NCI-H2029 treated with DMSO at 0.1 percent for 48 hours (cell line): ENCODE measurements at regions not wholly inside any gene's neighbourhood (a gene's known extent, or its start where the extent isn't known, plus 50 kb on each side); places are given as distances from the start of the nearest gene placed in this dataset.
"Not testable (repeated sequence)": the region's sequence is repeated elsewhere in the genome, so short reads cannot be mapped to it uniquely, and the experiment has no call there.

Experiments used
- DNase-seq: peaks from one replicate; lab custom pipeline; 2025; lab: John Stamatoyannopoulos, UW

DNA sequence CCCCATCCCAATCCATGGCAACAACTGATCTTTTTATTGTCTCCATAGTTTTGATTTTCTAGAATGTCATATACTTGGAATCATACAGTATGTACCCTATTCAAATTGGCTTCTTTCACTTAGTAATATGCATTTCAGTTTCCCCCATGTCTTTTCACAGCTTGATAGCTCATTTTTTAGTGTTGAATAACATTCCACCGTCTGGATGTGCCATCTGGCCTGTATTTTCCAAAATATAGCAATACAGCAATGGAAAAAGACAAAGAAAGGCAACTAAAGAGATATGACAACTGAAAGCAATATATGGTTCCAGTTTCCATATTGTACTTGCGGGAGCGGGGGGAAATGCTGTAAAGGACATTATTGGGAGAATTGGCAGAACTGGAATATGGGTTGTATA is 166.4 kb upstream of the NT5E start:
- no peak for DNase-seq

DNA sequence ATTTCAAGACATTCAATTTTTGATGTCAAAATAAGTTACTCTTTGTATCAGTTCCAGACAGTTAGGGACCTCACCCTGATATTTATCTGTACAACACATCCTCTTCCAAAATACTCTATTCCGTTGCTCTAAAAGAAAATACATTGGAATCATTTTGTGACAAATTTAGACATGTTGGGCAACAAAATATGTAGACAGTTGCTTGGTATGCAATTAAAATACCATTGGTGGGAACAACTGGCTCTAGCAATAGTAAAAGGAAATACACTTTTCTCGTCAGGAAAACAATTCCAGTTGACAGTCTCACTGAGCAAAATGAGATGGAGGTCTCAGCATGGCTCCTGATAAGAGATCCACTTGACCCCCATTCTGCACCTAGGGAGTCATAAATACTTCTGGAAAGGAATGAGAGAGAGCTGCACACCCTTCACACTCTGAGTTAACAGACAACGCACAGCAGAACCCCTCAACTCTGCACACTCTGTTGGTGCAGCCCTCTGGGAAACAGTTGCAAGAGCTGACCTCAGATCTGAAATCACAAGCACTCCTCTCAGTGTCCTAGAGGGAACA is 171.3 kb upstream of the NT5E start:
- DNase-seq: no peak

DNA sequence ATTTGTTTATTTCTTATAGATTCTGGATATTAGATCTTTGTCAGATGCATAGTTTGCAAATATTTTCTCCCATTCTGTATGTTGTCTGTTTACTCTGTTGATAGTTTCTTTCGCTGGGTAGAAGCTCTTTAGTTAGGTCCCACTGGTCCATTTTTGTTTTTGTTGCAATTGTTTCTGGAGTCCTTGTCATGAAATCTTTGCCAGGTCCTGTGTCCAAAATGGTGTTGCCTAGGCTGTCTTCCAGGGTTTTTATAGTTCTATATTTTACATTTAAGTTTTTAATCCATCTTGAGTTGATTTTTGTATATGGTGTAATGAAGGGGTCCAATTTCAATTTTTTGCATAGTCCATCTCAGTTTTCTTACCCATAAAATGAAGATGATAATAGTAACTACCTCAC is 173.9 kb upstream of the NT5E start:
- not testable (repeated sequence) for DNase-seq

DNA sequence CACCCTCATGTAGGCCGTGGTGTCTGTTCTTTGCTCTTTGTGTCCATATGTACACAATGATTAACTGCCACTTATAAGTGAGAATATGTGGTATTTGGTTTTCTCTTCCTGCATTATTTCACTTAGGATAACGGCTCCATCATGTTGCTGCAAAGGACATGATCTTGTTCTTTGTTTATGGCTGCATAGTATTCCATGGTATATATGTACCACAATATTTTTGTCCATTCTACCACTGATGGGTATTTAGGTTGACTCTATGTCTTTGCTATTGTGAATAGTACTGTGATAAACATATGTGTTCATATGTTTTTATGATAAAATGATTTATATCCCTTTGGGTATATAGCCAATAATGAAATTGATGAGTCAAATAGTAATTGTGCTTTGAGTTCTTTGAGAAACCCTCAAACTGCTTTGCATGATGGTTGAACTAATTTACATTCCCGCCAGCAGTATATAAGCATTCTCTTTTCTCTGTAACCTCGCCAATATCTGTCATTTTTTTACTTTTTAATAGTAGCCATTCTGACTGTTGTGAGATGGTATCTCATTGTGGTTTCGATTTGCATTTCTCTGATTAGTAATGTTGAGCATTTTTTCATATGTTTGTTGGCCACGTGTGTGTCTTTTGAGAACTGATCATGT is 174.4 kb upstream of the NT5E start:
- no peak for DNase-seq

DNA sequence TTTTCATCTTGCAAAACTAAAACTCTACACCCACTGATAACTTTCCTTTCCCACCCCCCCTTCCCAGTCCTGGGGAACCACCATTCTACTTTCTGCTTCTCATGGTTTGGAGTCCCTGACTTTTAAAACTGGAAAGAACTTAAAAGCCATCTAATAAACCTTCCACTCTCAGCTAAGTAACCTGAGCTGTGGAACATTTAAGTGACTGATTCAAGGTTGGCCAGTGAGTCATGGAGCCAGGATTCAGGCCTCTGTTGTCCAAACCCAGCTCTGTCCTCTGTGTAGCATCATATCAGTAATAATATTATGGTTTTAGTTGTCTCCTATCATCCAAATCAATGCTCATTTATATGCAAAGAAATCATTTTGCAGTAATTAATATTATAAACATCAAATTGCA is 176.0 kb upstream of the NT5E start:
- DNase-seq: no peak

DNA sequence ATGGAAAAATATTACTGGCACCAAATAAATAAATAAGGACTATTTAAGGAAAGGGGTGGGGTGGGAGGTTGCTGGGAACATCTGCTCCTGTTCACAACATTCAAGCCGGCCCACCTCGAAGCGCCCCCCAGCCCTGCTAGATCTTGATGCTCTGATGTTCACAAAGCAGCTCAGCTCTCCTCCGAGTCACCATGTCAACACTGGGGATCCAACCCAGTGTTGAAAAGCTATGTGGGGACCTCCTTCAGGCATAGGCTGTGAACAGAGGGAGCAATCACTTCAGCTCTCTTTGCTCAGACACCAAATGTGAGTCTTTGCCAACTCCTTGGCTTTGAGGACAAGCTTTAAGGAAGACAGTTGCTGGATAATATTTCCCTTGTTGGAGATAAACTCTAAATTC is 176.8 kb upstream of the NT5E start:
- no peak for DNase-seq

DNA sequence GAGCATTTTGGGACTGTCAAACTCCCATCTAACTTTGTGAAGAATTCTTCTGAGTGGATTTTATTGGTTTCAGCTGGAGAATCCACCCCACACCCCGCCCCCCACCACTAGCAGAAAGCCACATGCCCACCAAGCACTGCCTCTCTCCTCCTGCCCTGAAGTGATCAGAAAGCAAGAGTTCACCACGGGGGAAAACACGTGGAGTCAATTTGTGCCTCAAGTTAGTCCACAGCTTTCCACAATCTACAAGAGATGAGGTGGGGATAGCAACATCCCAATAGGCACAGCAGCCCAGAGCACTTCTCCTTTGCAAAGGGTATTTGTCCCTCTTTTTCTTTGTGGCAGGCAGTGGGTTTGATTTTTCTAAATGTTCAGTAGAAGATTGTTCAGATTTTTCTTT is 177.3 kb upstream of the NT5E start:
- no peak for DNase-seq

DNA sequence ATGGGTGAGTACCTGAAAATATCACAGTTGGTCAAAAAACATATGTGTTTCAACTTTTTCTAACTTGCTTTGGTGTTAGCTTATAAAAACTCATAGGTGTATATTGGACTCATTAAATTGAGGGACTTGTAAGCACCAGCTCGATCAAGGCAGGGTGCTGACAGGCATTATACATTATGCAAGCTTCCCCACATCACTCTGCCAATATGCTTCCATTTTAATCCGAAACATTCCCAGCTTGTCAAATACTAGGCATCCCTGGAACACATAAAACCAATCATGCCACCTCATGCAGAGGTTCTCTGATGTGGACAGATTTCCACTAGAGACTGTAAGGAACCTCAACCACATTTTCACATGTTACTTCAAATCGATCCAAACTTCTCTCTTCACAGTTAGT is 187.3 kb upstream of the NT5E start:
- no peak for DNase-seq

DNA sequence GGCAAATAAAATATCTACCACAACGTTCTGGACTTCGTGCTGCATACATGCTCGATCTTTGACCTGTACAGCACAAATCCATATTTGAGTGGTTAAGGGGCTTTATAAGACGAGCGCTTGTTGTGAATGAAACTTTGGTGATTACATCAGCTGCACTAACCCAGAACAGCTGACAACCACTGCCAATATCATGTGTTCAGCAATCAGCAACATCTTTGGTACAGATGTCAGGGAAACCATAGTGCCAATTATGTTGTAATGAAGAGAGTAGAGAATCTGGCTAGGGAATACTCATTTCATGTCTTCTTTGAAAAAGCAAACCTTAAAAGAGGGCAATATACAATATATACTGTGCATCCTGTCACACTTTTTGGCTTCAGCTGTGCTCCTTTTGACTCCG is 188.6 kb upstream of the NT5E start:
- DNase-seq: no peak

DNA sequence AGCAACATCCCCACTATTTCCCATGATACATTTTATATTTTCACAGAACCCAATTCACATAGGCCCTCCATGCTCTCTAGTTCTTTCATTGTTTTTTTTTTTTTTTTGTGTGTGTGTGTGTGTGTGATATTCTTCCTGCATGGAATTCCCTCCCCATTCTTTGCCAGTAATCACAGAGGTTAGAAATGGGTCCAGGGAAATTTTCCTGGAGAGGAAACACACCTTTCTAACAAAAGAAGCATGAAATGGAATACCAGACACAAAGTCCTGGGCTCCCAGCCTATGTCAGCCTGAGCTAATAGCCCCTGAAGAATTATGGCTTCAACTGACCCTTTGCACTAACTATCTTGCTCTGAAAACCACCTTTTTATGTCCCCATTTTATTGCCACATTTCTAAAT is 194.2 kb upstream of the NT5E start:
- DNase-seq: no peak

DNA sequence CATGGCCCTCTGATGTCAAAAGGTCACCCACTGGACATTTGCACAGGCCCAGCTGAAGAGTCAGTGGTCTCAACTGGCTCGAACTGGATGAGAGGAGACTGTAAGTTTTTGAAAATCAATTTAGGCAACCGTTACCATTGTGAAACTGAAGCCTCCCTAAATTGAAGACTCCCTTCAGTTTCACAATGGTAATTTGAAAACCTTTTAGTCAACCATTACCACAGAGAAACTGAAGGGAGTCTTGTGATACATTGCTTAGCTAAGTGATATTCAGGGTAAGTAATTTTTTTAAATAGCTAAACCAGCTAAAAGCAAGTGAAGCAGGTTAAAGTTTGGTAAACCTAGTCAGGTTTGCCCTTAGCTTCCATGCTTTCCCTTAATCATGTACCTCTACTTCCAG is 197.3 kb upstream of the NT5E start:
- no peak for DNase-seq

DNA sequence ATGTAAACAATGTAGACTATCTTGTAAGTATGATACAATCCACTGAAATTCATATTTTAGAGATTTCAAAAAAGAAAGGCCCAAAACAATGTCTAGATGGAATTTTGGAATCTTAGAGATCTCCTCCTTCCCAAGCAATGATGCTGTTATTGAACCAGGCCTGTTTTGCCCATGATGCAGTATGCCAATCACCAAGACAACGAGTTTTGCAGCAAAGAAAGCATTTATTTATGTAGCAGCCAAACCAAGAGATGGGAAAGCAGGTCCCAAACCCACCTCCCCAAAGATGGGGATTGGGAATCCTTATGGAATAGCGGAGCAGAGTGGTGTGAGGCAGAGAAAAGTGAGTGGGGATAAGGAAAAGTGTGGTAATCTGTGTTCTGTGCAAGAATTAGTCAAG is 197.8 kb upstream of the NT5E start:
- no peak for DNase-seq

DNA sequence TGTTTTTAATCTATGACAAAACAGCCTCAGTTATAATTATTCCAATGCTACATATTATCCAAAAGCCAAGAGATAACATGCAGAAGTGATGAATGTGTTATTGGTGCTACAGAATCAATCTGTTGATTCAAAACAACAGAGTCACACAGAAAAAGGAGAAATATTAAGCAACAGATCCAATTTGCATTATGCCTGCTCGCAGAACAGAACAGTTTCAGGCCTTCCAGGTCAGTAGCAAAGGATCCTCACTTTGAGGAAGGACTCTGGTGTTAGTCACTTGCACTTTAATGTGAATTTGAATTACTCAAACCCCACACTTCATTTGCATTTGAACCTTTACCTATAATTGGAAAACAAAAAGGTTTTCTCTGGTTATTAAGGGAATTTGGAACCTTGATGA is 198.6 kb upstream of the NT5E start:
- DNase-seq: no peak

DNA sequence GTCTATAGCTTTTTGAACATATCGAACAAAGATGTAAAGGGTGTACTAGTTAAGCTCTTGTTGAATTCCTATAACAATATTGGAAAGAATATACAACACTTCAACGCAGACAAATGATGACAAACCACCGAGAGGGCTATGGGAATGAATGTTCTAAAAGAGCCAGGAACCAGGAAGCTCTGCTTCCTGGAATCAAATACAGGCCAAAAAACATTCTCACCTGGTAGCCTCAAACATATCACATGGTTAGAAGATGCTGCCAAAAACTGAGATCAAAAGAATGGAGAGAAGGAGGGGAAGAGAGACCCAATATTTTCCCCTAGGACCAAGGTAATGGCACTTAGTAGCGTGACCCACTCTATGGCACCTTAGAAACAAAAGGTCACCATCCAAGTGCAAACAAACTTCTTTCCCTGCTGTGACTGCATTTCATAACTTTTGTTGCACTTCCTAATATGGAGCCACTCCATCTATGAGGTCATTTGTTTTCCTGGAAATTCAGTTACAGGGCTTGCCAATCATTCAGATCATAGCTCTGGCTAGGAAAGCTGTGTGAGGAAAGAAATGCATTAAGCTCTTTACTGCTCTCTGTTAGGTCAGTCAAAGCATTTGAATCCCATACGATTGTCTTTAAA is 199.2 kb upstream of the NT5E start:
- DNase-seq: no peak

DNA sequence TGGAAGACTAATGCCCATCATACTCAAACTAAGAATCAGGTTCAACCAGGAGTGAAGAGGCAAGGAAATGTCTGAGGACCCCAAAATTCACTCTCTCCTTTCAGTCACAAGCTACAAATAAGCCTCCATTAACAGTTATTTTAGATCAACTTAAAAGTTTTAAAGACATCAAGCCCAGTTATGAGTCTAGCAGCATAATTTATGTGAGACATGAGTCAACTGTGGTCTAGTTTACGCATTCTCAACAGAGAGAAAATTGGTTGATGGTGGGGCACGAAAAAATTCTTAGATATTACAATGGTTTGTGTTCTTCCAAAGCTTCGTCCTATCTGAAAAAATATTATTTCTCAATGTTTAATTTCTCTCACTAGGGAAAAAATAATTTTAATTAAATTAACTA is 204.9 kb upstream of the NT5E start:
- DNase-seq: no peak

DNA sequence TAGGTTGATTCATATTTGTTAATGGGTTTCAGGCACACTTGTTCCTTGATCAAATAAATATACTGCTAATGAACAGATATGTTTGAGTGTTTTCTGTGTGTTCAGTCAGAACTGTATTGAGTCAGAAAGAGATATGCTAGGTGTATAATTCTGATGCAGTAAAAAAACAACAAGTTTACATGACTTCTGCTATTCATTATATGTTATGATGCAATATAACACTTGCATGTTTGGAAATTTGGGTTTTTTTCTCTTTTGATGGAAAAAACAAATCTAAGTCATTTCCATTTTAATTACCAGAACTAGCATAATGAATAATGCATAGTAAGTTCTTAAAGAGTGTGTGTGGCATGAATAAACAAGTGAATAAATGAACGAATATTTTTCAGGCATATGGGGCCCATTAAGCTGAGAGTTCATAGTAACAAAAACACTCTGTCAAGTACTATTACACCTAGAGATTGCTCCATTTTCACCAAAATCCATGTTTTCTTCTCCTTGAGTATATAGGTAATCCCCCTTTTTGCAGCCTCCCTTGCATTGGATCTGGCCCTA is 208.3 kb upstream of the NT5E start:
- no peak for DNase-seq

DNA sequence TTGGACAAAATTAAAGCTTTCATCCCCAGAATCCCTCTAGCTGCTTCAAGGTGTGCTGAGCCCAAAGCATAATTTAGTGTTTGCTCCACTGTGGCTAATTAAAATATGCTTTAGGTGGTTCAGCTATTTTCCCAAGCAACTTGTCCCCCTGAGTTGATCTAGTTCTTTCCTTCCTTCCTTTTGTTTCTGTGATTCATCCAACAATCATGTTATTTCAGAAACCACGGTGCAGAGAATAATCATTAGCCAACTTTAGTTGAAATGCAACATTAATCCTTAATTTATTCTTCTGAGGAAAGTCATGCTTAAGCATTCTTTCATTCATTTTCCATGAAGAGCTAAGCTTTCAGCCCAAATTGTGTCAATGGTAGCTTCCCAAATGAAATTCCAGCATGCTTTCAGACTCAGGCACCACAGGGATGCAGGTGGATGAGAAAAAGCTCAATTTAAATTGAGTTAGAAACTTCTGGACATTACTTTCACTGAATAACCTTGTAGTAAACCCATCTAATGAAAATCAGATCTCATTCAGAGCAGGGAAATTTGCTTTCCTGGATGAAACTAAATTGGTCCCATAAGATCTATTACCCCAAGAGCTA is 209.0 kb upstream of the NT5E start:
- DNase-seq: no peak

DNA sequence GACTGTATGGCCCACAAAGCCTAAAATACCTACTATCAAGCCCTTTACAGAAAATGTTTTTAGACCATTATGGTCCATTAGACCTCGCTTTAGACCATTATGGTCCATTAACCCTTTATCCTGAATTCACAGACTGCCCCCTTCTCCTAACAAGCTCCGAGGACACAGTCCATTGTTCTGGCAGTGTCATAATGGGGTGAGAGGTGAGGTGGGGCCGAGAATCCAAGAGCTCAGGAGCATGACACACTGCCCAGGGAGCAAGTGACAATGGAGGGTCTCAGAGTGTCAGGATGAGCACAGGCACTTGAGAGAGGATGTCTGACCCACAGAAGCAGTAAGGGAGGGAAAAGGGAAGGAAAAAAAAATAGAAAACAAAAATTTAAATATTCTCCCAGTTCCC is 212.4 kb upstream of the NT5E start:
- no peak for DNase-seq

DNA sequence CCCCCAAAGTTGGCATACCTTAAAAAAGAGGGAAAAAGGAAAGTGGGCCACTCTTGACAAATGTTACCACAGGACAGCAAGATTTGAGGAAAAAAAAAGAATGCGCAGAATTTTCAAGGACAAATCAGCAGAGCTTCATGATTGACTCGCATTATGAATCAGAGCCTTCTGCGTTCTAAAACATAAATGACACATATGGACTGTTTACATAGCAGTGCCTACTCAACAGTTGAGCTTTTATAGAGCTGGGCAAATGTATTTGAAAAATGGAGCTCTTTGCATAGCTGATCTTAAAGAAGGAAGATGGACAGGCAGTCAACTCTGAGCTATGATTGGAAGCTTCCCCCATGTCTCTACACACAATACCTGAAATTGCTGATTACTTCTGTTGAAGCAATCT is 213.2 kb upstream of the NT5E start:
- DNase-seq: no peak

DNA sequence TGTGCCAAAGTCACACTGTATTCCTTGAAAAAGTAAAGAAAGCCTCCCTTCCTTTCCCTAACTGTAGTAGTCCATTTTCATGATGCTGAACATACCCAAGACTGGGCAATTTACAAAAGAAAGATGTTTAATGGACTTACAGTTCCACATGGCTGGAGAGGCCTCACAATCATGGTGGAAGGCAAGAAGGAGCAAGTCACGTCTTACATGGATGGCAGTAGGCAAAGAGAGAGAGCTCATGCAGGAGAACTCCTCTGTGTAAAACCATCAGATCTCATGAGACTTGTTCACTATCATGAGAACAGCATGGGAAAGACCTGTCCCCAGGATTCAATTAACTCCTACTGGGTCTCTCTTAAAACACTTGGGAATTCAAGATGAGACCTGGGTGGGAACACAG is 222.5 kb upstream of the NT5E start:
- not testable (repeated sequence) for DNase-seq

DNA sequence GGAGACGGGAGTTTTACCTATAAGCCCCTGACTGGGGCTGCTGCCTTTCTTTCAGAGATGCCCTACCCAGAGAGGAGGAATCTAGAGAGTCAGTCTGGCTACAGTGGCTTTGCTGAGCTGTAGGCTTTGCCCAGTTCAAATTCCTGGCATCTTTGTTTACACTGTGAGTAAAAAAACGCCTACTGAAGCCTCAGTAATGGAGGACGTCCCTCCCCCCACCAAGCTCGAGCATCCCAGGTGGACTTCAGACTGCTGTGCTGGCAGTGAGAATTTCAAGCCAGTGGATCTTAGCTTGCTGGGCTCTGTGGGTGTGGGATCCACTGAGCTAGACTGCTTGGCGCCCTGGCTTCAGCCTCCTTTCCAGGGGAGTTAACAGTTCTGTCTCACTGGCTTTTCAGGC is 237.1 kb upstream of the NT5E start:
- DNase-seq: not testable (repeated sequence)

DNA sequence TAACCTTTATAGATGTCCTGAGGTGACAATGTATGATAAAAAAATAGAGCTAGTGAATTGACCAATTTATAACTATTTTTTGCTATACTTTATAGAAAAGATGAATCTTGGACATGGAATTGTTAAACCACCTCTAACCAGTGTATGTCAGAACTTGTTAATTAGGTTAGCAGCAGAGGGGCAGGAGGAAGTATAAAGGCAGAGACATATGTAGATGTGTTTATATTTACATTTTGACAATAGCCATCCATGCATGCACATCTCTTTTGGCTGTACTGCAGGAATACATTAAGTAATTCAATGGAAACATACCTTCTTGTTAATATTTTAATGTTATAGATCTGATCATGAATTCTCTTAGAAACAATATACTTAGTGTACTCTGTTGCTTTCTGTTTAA is 254.6 kb upstream of the NT5E start:
- no peak for DNase-seq

DNA sequence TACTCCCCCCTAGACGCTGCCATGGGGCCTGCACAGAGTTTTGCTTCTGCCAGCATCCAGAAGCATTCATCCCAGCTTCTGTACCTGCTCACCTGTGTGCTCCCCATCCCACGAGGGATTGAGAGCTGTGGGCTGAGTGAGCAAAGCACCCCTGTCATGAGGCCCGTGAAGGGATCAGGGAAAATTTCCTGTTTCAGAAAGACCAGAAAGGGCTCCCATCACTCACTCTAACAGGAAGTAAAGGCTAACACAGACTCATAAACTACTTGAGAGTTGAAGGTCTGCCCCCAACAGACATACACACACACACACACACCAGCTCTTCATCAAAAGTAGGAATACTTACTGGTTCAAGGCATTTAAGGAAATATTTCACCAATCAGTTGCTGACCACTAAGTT is 256.5 kb upstream of the NT5E start:
- DNase-seq: no peak
